OCI-LY3 (cell line): ENCODE measurements at regions not wholly inside any gene's neighbourhood (a gene's known extent, or its start where the extent isn't known, plus 50 kb on each side); places are given as distances from the start of the nearest gene placed in this dataset.

Experiments
- H2AFZ ChIP-seq: fragments of 200-600, 300-600 bp; shearing (Covaris generic); 2 replicates; pipeline ENCODE4 v1.6.0; 2014; ENCODE audit warnings: antibody characterized with exemption, low read depth, low read length
- H3K27ac ChIP-seq: fragments of 200-600, 300-600 bp; sonication (generic); 2 replicates; pipeline ENCODE4 v1.5.1; 2014; ENCODE audit warnings: mild to moderate bottlenecking, low read length, moderate library complexity, mixed read lengths
- H3K27me3 ChIP-seq: fragments of 200-600, 300-600 bp; sonication (generic); 2 replicates; pipeline ENCODE4 v1.6.1; 2014; ENCODE audit warnings: low read depth, low read length, mixed read lengths
- H3K36me3 ChIP-seq: fragments of 200-600, 300-600 bp; sonication (generic); replicated peaks from 2 replicates; pipeline ENCODE3; 2014; ENCODE audit warnings: low read depth, low read length, mixed read lengths
- H3K4me1 ChIP-seq: fragments of 300-600, 200-600 bp; sonication (generic); 2 replicates; pipeline ENCODE4 v1.6.1; 2014; ENCODE audit warnings: low read length, mixed read lengths
- H3K4me2 ChIP-seq: fragments of 200-600, 300-600 bp; sonication (generic); 2 replicates; pipeline ENCODE4 v1.6.1; 2014; ENCODE audit warnings: low read length, mixed read lengths
- H3K4me3 ChIP-seq: fragments of 300-600, 200-600 bp; sonication (generic); 2 replicates; pipeline ENCODE4 v1.5.1; 2014; ENCODE audit warnings: antibody characterized with exemption, mild to moderate bottlenecking, low read length, moderate library complexity
- H3K79me2 ChIP-seq: fragments of 300-600, 200-600 bp; shearing (Covaris generic); 2 replicates; pipeline ENCODE4 v1.6.1; 2014; ENCODE audit warnings: mild to moderate bottlenecking, low read length, mixed read lengths
- H3K9ac ChIP-seq: fragments of 300-600, 200-600 bp; shearing (Covaris generic); 2 replicates; pipeline ENCODE4 v1.6.0; 2014; ENCODE audit warnings: mild to moderate bottlenecking, low read length, moderate library complexity
- H3K9me3 ChIP-seq: fragments of 200-600, 300-600 bp; shearing (Covaris generic); 2 replicates; pipeline ENCODE4 v1.6.1; 2014; ENCODE audit warnings: low read length, mixed read lengths; ENCODE audit not compliant: insufficient read depth
- H4K20me1 ChIP-seq: fragments of 200-600, 300-600 bp; sonication (generic); 2 replicates; pipeline ENCODE4 v1.6.1; 2016; ENCODE audit warnings: low read length, mixed read lengths; ENCODE audit not compliant: insufficient read depth
- CTCF ChIP-seq: fragments of 200-600, 300-600 bp; sonication (generic); IDR thresholded peaks from 2 replicates; pipeline ENCODE4 v1.5.1; 2014; ENCODE audit warnings: antibody characterized with exemption, low read length, low read depth
- EZH2phosphoT487 ChIP-seq: fragments of 200-600 bp; shearing (Covaris generic); IDR thresholded peaks from 2 replicates; pipeline ENCODE4 v1.6.1; 2018; ENCODE audit warnings: antibody characterized with exemption, mixed run types, low read depth

- Histone ChIP-seq H3K36me3 (no peaks in the 10 kb centered on the region), H3K27ac (no peak overlapping the region), H2AFZ (no peak overlapping the region), H3K9me3 (no peaks in the 10 kb centered on the region), H3K4me1 (no peaks in the 10 kb centered on the region), H4K20me1 (no peaks in the 10 kb centered on the region), H3K27me3 (no peaks in the 10 kb centered on the region), H3K4me3 (no peak overlapping the region), H3K4me2 (no peak overlapping the region), H3K9ac (no peak overlapping the region), H3K79me2 (no peaks in the 10 kb centered on the region)
- TF ChIP-seq CTCF = no peak
- TF ChIP-seq EZH2phosphoT487 = no peak
Observed at GRCh38 chr2:6211236-6211635, 519.1 kb downstream of the SOX11 start.

DNA sequence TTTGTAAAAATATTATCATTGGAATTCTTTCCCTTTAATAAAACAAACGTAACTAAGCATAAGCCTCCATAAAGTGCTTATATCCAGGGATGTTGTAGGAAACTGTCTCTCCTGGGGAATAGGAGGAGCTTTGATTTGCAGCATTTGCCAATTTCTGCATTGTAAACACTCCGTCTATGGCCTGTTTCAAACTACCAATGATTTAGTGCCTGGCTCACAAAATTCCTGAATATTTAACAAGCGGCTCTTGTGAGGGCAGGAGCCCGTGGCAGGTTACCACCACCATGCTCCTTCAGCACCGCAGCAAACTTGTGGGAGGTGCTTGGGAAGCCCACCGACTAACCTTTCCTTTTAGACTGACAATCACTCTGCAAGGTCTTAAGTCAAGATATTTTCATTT is 520.3 kb downstream of the SOX11 start:
- Histone ChIP-seq H2AFZ (no peak overlapping the region), H3K27ac (no peak overlapping the region), H3K27me3 (no peaks in the 10 kb centered on the region)

GRCh38 chr2:6213056-6213780 is 521.0 kb downstream of the SOX11 start:
- no peak for TF ChIP-seq EZH2phosphoT487
- no peak for TF ChIP-seq CTCF
- Histone ChIP-seq H4K20me1 (no peaks in the 10 kb centered on the region), H3K9me3 (no peaks in the 10 kb centered on the region), H2AFZ (no peak overlapping the region), H3K4me2 (no peak overlapping the region), H3K4me1 (peaks cover 4% of the 10 kb centered on the region; the same call in 1 of the 2 replicates), H3K27me3 (no peaks in the 10 kb centered on the region), H3K79me2 (no peaks in the 10 kb centered on the region), H3K27ac (no peak overlapping the region), H3K36me3 (no peaks in the 10 kb centered on the region), H3K4me3 (no peak overlapping the region), H3K9ac (no peak overlapping the region)

More for the DNA sequence above, 520.3 kb downstream of the SOX11 start:
- no peaks in the 10 kb centered on the region for H4K20me1 ChIP-seq
- no peaks in the 10 kb centered on the region for H3K9me3 ChIP-seq
- TF ChIP-seq EZH2phosphoT487 (no peak), CTCF (no peak)
- no peaks in the 10 kb centered on the region for H3K79me2 ChIP-seq
- H3K4me1 ChIP-seq = peaks cover 4% of the 10 kb centered on the region; the same call in 1 of the 2 replicates
- no peak overlapping the region for H3K4me3 ChIP-seq
- H3K36me3 ChIP-seq = no peaks in the 10 kb centered on the region
- no peak overlapping the region for H3K4me2 ChIP-seq
- H3K9ac ChIP-seq = no peak overlapping the region

- Histone ChIP-seq H4K20me1 (no peaks in the 10 kb centered on the region), H3K4me2 (no peak overlapping the region), H3K27ac (no peak overlapping the region), H3K36me3 (no peaks in the 10 kb centered on the region), H3K27me3 (no peaks in the 10 kb centered on the region), H2AFZ (no peak overlapping the region), H3K79me2 (no peaks in the 10 kb centered on the region), H3K4me1 (peaks cover 4% of the 10 kb centered on the region; the same call in 1 of the 2 replicates), H3K9ac (no peak overlapping the region), H3K9me3 (no peaks in the 10 kb centered on the region), H3K4me3 (no peak overlapping the region)
- no peak for TF ChIP-seq EZH2phosphoT487
- no peak for TF ChIP-seq CTCF
Observed at GRCh38 chr2:6214471-6214870, 522.3 kb downstream of the SOX11 start.
